ENCODE measurements at regions not wholly inside any gene's neighbourhood (a gene's known extent, or its start where the extent isn't known, plus 50 kb on each side); places are given as distances from the start of the nearest gene placed in this dataset.

DNA sequence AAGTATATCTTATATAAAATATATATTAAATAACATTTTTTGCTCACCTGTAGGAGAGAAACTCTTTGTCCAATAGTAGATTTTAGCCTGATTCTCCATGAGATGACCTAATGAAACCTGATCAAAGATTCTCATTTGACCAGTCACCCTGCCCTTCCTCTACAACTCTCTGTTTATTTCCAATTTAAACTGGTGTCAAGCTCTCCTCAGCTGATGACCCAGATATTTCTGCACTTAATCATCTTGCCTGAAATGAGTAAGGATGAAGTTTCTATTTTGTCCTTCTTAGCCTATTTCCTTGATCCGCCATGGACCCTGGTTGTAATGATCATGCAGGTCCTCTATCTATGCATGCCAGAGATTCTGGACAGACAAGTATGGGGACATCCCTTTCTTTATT, 179.3 kb upstream of the FGF10 start:
- TF ChIP-seq, protein P1, sequence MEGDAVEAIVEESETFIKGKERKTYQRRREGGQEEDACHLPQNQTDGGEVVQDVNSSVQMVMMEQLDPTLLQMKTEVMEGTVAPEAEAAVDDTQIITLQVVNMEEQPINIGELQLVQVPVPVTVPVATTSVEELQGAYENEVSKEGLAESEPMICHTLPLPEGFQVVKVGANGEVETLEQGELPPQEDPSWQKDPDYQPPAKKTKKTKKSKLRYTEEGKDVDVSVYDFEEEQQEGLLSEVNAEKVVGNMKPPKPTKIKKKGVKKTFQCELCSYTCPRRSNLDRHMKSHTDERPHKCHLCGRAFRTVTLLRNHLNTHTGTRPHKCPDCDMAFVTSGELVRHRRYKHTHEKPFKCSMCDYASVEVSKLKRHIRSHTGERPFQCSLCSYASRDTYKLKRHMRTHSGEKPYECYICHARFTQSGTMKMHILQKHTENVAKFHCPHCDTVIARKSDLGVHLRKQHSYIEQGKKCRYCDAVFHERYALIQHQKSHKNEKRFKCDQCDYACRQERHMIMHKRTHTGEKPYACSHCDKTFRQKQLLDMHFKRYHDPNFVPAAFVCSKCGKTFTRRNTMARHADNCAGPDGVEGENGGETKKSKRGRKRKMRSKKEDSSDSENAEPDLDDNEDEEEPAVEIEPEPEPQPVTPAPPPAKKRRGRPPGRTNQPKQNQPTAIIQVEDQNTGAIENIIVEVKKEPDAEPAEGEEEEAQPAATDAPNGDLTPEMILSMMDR (IDR thresholded peaks at IDR 0.05; ENCODE audit: low read depth, low read length, poor library complexity, severe bottlenecking): no peak
- TF ChIP-seq EZH2phosphoT487 (IDR thresholded peaks at IDR 0.05; ENCODE audit: borderline replicate concordance, low read length): no peak

Measured in DOHH2 (cell line).